ENCODE measurements at regions not wholly inside any gene's neighbourhood (a gene's known extent, or its start where the extent isn't known, plus 50 kb on each side); places are given as distances from the start of the nearest gene placed in this dataset.

DNA sequence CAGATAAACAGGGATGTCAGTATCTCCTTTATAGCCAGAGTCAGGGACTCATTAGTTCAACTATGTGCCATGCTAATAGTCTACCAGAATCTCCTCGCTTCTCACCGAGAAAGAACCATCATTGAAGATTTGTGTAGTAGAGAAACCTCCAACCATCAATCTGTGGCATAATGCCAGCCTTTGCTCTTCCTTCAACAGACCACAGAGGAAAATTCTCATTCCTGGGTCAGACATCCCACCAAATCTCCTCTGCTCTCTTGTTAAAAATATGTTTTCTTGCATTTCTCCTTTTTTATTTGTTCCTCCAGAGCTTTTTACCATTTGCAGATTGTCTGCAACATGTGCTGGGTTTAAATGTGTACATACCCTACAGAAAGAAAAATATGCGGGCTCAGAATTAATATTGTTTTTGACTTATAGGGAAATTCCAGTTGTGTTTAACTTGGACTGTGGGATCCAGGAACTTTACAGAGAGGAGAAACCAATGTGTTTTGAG, 64.9 kb downstream of the LLPH start:
- WGBS (ENCODE audit: low lambda C conversion rate): 92% methylated on average over 3 of the region's 3 CpGs
- Histone ChIP-seq H2AFZ (ENCODE audit: low read length) (no peak overlapping the region), H3K4me2 (ENCODE audit: low read depth, low read length) (peak overlapping the region; percentile 30; the same call in 1 of the 2 replicates), H3K27ac (ENCODE audit: extremely low read length, insufficient read depth, low read length) (no peak overlapping the region), H3K27me3 (ENCODE audit: control insufficient read depth in 1 of 2, insufficient read depth in 2 of 2, low read length in 2 of 2) (no peaks in the 10 kb centered on the region), H3K9ac (ENCODE audit: insufficient read depth, low read depth, low read length) (no peak overlapping the region), H3K9me3 (ENCODE audit: low read length) (no peaks in the 10 kb centered on the region), H3K4me1 (ENCODE audit: insufficient read depth, low read length) (peaks cover 30% of the 10 kb centered on the region), H4K20me1 (ENCODE audit: insufficient read depth, low read length) (no peaks in the 10 kb centered on the region), H3K4me3 (replicated peaks in 1 of 3; ENCODE audit: insufficient read depth in 1 of 3, low read depth in 2 of 3, low read length in 3 of 3) (no peak overlapping the region), H3K79me2 (ENCODE audit: insufficient read depth, low read length) (no peaks in the 10 kb centered on the region), H3K36me3 (replicated peaks in 1 of 2; ENCODE audit: control insufficient read depth in 1 of 2, insufficient read depth in 2 of 2, low read length in 2 of 2) (no peaks in the 10 kb centered on the region)
- DNase-seq (ENCODE audit: low spot score) (no peak), ATAC-seq (no peak), FAIRE-seq (no peak)
- ChIA-PET CTCF (ENCODE audit: low intra/inter-chr PET ratio, low total read pairs) (no interaction called here), POLR2A (no interaction called here)
- in situ Hi-C loops (cut with HindIII; ENCODE audit: extremely low pct_ligation_motif_present, low pct_unique_long_range_greater_than_20kb): no loop called here
- intact Hi-C loops (cut with micrococcal nuclease; ENCODE audit: unreplicated experiment): loop anchor here (10.0 kb wide), 1 partner anchor 61 kb away; no protein-coding TSS in a partner anchor
- BruUV-seq (replicated peaks): no TSS peak
- no peak for TF ChIP-seq DPF2 (CRISPR knock-in tag; IDR thresholded peaks at IDR 0.05; ENCODE audit: borderline replicate concordance, low read depth)
- TF ChIP-seq TOPORS (CRISPR knock-in tag; IDR thresholded peaks at IDR 0.05): no peak
- no peak for TF ChIP-seq ZFP37 (CRISPR knock-in tag; IDR thresholded peaks at IDR 0.05; ENCODE audit: borderline replicate concordance)
- no peak for TF ChIP-seq IKZF1 (IDR thresholded peaks at IDR 0.05)
- TF ChIP-seq, protein P1, sequence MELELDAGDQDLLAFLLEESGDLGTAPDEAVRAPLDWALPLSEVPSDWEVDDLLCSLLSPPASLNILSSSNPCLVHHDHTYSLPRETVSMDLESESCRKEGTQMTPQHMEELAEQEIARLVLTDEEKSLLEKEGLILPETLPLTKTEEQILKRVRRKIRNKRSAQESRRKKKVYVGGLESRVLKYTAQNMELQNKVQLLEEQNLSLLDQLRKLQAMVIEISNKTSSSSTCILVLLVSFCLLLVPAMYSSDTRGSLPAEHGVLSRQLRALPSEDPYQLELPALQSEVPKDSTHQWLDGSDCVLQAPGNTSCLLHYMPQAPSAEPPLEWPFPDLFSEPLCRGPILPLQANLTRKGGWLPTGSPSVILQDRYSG (CRISPR knock-in tag; IDR thresholded peaks at IDR 0.05): no peak
- TF ChIP-seq HMG20A (CRISPR knock-in tag; IDR thresholded peaks at IDR 0.05; ENCODE audit: borderline replicate concordance): no peak
- TF ChIP-seq SPEN (CRISPR knock-in tag; IDR thresholded peaks at IDR 0.05; ENCODE audit: low read depth): no peak

DNA sequence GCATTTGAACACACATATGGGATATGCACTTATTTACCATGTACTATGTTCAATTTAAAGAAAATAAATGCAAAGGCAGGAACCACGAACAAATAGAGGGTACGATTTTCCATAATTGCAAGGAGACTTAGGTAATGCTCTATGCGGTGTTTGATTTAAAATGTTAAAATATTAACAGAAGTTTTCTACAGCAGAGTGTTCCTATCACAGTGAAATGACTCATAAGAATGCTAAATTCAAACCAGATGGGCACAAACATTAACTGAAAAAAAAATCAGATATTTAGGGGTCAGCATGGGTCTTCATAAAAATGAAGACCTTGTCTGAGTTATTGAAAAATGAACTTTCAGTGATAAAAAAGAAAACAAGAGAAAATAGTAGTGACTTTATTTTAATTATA, 65.4 kb downstream of the LLPH start:
- H3K4me1 ChIP-seq (ENCODE audit: insufficient read depth, low read length): peaks cover 35% of the 10 kb centered on the region
- ATAC-seq: no peak
- 96% methylated on average over 3 of the region's 3 CpGs for WGBS (ENCODE audit: low lambda C conversion rate)
- CTCF ChIA-PET (ENCODE audit: low intra/inter-chr PET ratio, low total read pairs): no interaction called here
- H2AFZ ChIP-seq (ENCODE audit: low read length): no peak overlapping the region
- no peak overlapping the region for H3K4me3 ChIP-seq (replicated peaks in 1 of 3; ENCODE audit: insufficient read depth in 1 of 3, low read depth in 2 of 3, low read length in 3 of 3)
- in situ Hi-C loops (cut with HindIII; ENCODE audit: extremely low pct_ligation_motif_present, low pct_unique_long_range_greater_than_20kb): no loop called here
- H3K9me3 ChIP-seq (ENCODE audit: low read length): no peaks in the 10 kb centered on the region
- intact Hi-C loops (cut with micrococcal nuclease; ENCODE audit: unreplicated experiment): loop anchor here (10.0 kb wide), 1 partner anchor 60 kb away; no protein-coding TSS in a partner anchor
- no peaks in the 10 kb centered on the region for H3K27me3 ChIP-seq (ENCODE audit: control insufficient read depth in 1 of 2, insufficient read depth in 2 of 2, low read length in 2 of 2)
- DNase-seq (ENCODE audit: low spot score): no peak
- no peak overlapping the region for H3K4me2 ChIP-seq (ENCODE audit: low read depth, low read length)
- H3K79me2 ChIP-seq (ENCODE audit: insufficient read depth, low read length): no peaks in the 10 kb centered on the region
- no peak for FAIRE-seq
- POLR2A ChIA-PET: no interaction called here
- no peaks in the 10 kb centered on the region for H4K20me1 ChIP-seq (ENCODE audit: insufficient read depth, low read length)
- BruUV-seq (replicated peaks): no TSS peak
- H3K9ac ChIP-seq (ENCODE audit: insufficient read depth, low read depth, low read length): no peak overlapping the region
- H3K27ac ChIP-seq (ENCODE audit: extremely low read length, insufficient read depth, low read length): no peak overlapping the region
- H3K36me3 ChIP-seq (replicated peaks in 1 of 2; ENCODE audit: control insufficient read depth in 1 of 2, insufficient read depth in 2 of 2, low read length in 2 of 2): no peaks in the 10 kb centered on the region
- TF ChIP-seq, protein P2, sequence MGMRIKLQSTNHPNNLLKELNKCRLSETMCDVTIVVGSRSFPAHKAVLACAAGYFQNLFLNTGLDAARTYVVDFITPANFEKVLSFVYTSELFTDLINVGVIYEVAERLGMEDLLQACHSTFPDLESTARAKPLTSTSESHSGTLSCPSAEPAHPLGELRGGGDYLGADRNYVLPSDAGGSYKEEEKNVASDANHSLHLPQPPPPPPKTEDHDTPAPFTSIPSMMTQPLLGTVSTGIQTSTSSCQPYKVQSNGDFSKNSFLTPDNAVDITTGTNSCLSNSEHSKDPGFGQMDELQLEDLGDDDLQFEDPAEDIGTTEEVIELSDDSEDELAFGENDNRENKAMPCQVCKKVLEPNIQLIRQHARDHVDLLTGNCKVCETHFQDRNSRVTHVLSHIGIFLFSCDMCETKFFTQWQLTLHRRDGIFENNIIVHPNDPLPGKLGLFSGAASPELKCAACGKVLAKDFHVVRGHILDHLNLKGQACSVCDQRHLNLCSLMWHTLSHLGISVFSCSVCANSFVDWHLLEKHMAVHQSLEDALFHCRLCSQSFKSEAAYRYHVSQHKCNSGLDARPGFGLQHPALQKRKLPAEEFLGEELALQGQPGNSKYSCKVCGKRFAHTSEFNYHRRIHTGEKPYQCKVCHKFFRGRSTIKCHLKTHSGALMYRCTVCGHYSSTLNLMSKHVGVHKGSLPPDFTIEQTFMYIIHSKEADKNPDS (CRISPR knock-in tag; IDR thresholded peaks at IDR 0.05): no peak
- TF ChIP-seq, protein P3, sequence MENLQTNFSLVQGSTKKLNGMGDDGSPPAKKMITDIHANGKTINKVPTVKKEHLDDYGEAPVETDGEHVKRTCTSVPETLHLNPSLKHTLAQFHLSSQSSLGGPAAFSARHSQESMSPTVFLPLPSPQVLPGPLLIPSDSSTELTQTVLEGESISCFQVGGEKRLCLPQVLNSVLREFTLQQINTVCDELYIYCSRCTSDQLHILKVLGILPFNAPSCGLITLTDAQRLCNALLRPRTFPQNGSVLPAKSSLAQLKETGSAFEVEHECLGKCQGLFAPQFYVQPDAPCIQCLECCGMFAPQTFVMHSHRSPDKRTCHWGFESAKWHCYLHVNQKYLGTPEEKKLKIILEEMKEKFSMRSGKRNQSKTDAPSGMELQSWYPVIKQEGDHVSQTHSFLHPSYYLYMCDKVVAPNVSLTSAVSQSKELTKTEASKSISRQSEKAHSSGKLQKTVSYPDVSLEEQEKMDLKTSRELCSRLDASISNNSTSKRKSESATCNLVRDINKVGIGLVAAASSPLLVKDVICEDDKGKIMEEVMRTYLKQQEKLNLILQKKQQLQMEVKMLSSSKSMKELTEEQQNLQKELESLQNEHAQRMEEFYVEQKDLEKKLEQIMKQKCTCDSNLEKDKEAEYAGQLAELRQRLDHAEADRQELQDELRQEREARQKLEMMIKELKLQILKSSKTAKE (CRISPR knock-in tag; IDR thresholded peaks at IDR 0.05; ENCODE audit: borderline replicate concordance): no peak
- no peak for TF ChIP-seq SOX13 (IDR thresholded peaks at IDR 0.05)
- no peak for TF ChIP-seq SOX13 (CRISPR knock-in tag; conservative IDR thresholded peaks at IDR 0.05 in 1 of 2, IDR thresholded peaks at IDR 0.05 in 1 of 2)
- no peak for TF ChIP-seq HDAC6 (IDR thresholded peaks at IDR 0.05; ENCODE audit: low read depth, low read length)
- TF ChIP-seq HHEX (CRISPR knock-in tag; IDR thresholded peaks at IDR 0.05): no peak

All from HepG2 (cell line).